ENCODE measurements at regions not wholly inside any gene's neighbourhood (a gene's known extent, or its start where the extent isn't known, plus 50 kb on each side); places are given as distances from the start of the nearest gene placed in this dataset.
A peak's percentile ranks its signal among the peaks of the same experiment; 100 is the strongest.

GRCh38 chr10:57791546-57791945 lies 476.1 kb downstream of the IPMK start:
- CTCF ChIA-PET, result interaction anchor here (1.1 kb wide), 2 partner anchors 39 to 59 kb away, joined by 3 to 4 read pairs; no protein-coding TSS in a partner anchor

GRCh38 chr10:57790703-57791102 lies 477.0 kb downstream of the IPMK start:
- CTCF ChIA-PET, result interaction anchor here (1.1 kb wide), 1 partner anchor 60 kb away, joined by 3 read pairs; no protein-coding TSS in a partner anchor
- DNase-seq (ENCODE audit: unreplicated experiment), result no peak
- H3K27me3 Mint-ChIP-seq (ENCODE audit: insufficient read depth, unreplicated experiment), result no peaks in the 10 kb centered on the region
- no peaks in the 10 kb centered on the region for H3K4me1 Mint-ChIP-seq (ENCODE audit: insufficient read depth, unreplicated experiment)
- H3K4me3 Mint-ChIP-seq (ENCODE audit: unreplicated experiment), result no peak overlapping the region
- intact Hi-C loops (cut with micrococcal nuclease), result no loop called here
- BruUV-seq (replicated peaks), result no TSS peak
- H3K9me3 Mint-ChIP-seq (ENCODE audit: unreplicated experiment), result peaks cover 8% of the 10 kb centered on the region
- H3K27ac Mint-ChIP-seq (ENCODE audit: low read depth, unreplicated experiment), result no peak overlapping the region
- POLR2A ChIA-PET, result interaction anchor here (1.4 to 1.5 kb wide), 2 partner anchors 20 to 31 kb away, joined by 3 read pairs; no protein-coding TSS in a partner anchor
- peaks cover 6% of the 10 kb centered on the region for H3K36me3 Mint-ChIP-seq (ENCODE audit: insufficient read depth, unreplicated experiment)
- no peak for TF ChIP-seq CTCF (IDR thresholded peaks at IDR 0.05; ENCODE audit: unreplicated experiment)

More at GRCh38 chr10:57791546-57791945, 476.1 kb downstream of the IPMK start:
- H3K4me1 Mint-ChIP-seq (ENCODE audit: insufficient read depth, unreplicated experiment), result no peaks in the 10 kb centered on the region
- peaks cover 8% of the 10 kb centered on the region for H3K9me3 Mint-ChIP-seq (ENCODE audit: unreplicated experiment)
- H3K4me3 Mint-ChIP-seq (ENCODE audit: unreplicated experiment), result no peak overlapping the region
- peak overlapping the region; percentile 70 for H3K27ac Mint-ChIP-seq (ENCODE audit: low read depth, unreplicated experiment)
- POLR2A ChIA-PET, result interaction anchor here (0.6 to 1.5 kb wide), 7 partner anchors 9 to 1230 kb away, joined by 3 to 4 read pairs (median 3); no protein-coding TSS in a partner anchor
- BruUV-seq (replicated peaks), result no TSS peak
- DNase-seq (ENCODE audit: unreplicated experiment), result peak; percentile 35
- H3K36me3 Mint-ChIP-seq (ENCODE audit: insufficient read depth, unreplicated experiment), result peaks cover 6% of the 10 kb centered on the region
- no peaks in the 10 kb centered on the region for H3K27me3 Mint-ChIP-seq (ENCODE audit: insufficient read depth, unreplicated experiment)
- TF ChIP-seq CTCF (IDR thresholded peaks at IDR 0.05; ENCODE audit: unreplicated experiment), result no peak
- intact Hi-C loops (cut with micrococcal nuclease), result no loop called here

GRCh38 chr10:57788117-57788516 lies 479.6 kb downstream of the IPMK start:
- peaks cover 8% of the 10 kb centered on the region for H3K9me3 Mint-ChIP-seq (ENCODE audit: unreplicated experiment)
- H3K4me1 Mint-ChIP-seq (ENCODE audit: insufficient read depth, unreplicated experiment), result no peaks in the 10 kb centered on the region
- intact Hi-C loops (cut with micrococcal nuclease), result no loop called here
- no peak for TF ChIP-seq CTCF (IDR thresholded peaks at IDR 0.05; ENCODE audit: unreplicated experiment)
- no peak overlapping the region for H3K27ac Mint-ChIP-seq (ENCODE audit: low read depth, unreplicated experiment)
- ChIA-PET CTCF (no interaction called here), POLR2A (interaction anchor here (1.3 kb wide), 1 partner anchor 72 kb away, joined by 3 read pairs; no protein-coding TSS in a partner anchor)
- H3K4me3 Mint-ChIP-seq (ENCODE audit: unreplicated experiment), result no peak overlapping the region
- no TSS peak for BruUV-seq (replicated peaks)
- peaks cover 6% of the 10 kb centered on the region for H3K36me3 Mint-ChIP-seq (ENCODE audit: insufficient read depth, unreplicated experiment)
- no peak for DNase-seq (ENCODE audit: unreplicated experiment)
- H3K27me3 Mint-ChIP-seq (ENCODE audit: insufficient read depth, unreplicated experiment), result no peaks in the 10 kb centered on the region

GRCh38 chr10:57786850-57787750 lies 480.6 kb downstream of the IPMK start:
- intact Hi-C loops (cut with micrococcal nuclease), result no loop called here
- peak overlapping the region; percentile 29 for H3K27ac Mint-ChIP-seq (ENCODE audit: low read depth, unreplicated experiment)
- POLR2A ChIA-PET, result interaction anchor here (0.9 to 1.3 kb wide), 2 partner anchors 71 to 493 kb away, joined by 3 read pairs; no protein-coding TSS in a partner anchor
- TF ChIP-seq CTCF (IDR thresholded peaks at IDR 0.05; ENCODE audit: unreplicated experiment), result no peak
- DNase-seq (ENCODE audit: unreplicated experiment), result no peak
- H3K36me3 Mint-ChIP-seq (ENCODE audit: insufficient read depth, unreplicated experiment), result peaks cover 6% of the 10 kb centered on the region
- no peak overlapping the region for H3K4me3 Mint-ChIP-seq (ENCODE audit: unreplicated experiment)
- peaks cover 8% of the 10 kb centered on the region for H3K9me3 Mint-ChIP-seq (ENCODE audit: unreplicated experiment)
- H3K4me1 Mint-ChIP-seq (ENCODE audit: insufficient read depth, unreplicated experiment), result no peaks in the 10 kb centered on the region
- BruUV-seq (replicated peaks), result no TSS peak
- CTCF ChIA-PET, result no interaction called here
- no peaks in the 10 kb centered on the region for H3K27me3 Mint-ChIP-seq (ENCODE audit: insufficient read depth, unreplicated experiment)

Data from MCF 10A (cell line).